Prostate gland (tissue), 2 donors: ENCODE measurements at regions not wholly inside any gene's neighbourhood (a gene's known extent, or its start where the extent isn't known, plus 50 kb on each side); places are given as distances from the start of the nearest gene placed in this dataset.

ENCODE experiments used
- POLR2A ChIP-seq: fragments of 450-650 bp; IDR thresholded peaks from one replicate; pipeline ENCODE4 v1.6.1; 2016; ENCODE audit warnings: antibody characterized with exemption, mild to moderate bottlenecking
- POLR2AphosphoS5 ChIP-seq: sonication (generic); formaldehyde crosslinking; IDR thresholded peaks from one replicate; pipeline ENCODE4 v1.6.1; 2017; ENCODE audit warnings: antibody characterized with exemption
- TF ChIP-seq, protein P1 (sequence below), 4 experiments: fragments of 200-600 bp in 2 of 4; fragments of 450-650 bp in 2 of 4; sonication (generic) in 2 of 4; IDR thresholded peaks; 1 replicate in 3 of 4; 2 replicates in 1 of 4; pipeline ENCODE4 v1.5.1; 2016 to 2019; ENCODE audit warnings: antibody characterized with exemption in 4 of 4, mild to moderate bottlenecking in 2 of 4, moderate library complexity in 2 of 4

DNA sequence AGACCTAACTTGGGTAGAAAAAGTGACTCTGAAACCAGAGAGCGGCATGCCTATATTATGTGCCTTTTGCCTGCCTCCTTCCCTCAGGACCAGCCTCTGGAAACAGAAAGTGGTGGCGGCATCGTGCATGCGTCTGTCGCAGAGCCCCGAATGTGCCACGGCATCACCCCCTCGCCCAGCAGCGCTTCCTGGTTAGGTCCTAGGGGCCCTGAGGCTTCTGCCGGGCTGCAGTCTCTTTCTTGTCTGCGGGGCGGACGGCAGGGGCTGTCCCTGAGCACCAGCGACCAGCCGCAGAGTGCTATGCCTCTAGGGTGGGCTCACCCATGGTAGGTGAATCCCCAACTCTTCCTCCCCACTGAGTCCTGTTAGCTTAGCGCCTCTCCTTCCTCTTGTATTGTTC lies 68.7 kb downstream of the VSIG4 start:
- TF ChIP-seq, protein P1, sequence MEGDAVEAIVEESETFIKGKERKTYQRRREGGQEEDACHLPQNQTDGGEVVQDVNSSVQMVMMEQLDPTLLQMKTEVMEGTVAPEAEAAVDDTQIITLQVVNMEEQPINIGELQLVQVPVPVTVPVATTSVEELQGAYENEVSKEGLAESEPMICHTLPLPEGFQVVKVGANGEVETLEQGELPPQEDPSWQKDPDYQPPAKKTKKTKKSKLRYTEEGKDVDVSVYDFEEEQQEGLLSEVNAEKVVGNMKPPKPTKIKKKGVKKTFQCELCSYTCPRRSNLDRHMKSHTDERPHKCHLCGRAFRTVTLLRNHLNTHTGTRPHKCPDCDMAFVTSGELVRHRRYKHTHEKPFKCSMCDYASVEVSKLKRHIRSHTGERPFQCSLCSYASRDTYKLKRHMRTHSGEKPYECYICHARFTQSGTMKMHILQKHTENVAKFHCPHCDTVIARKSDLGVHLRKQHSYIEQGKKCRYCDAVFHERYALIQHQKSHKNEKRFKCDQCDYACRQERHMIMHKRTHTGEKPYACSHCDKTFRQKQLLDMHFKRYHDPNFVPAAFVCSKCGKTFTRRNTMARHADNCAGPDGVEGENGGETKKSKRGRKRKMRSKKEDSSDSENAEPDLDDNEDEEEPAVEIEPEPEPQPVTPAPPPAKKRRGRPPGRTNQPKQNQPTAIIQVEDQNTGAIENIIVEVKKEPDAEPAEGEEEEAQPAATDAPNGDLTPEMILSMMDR (IDR thresholded peaks at IDR 0.05) = no peak
- TF ChIP-seq POLR2AphosphoS5 = no peak
- TF ChIP-seq POLR2A = no peak
